ENCODE measurements at regions not wholly inside any gene's neighbourhood (a gene's known extent, or its start where the extent isn't known, plus 50 kb on each side); places are given as distances from the start of the nearest gene placed in this dataset.

GRCh38 chr20:6686171-6686570 is 81.3 kb upstream of the BMP2 start:
- Histone ChIP-seq H3K36me3 (ENCODE audit: control insufficient read depth in 2 of 2, insufficient read depth in 2 of 2, low read length in 1 of 2) (no peaks in the 10 kb centered on the region), H3K4me3 (no peak overlapping the region), H3K27ac (ENCODE audit: control insufficient read depth, insufficient read depth) (no peak overlapping the region), H3K4me1 (ENCODE audit: control insufficient read depth, insufficient read depth, low read length) (no peaks in the 10 kb centered on the region), H3K79me2 (ENCODE audit: control insufficient read depth, insufficient read depth, low read length) (no peaks in the 10 kb centered on the region), H4K20me1 (ENCODE audit: control insufficient read depth, insufficient read depth) (no peaks in the 10 kb centered on the region), H3K9ac (ENCODE audit: control insufficient read depth, insufficient read depth, low read length) (no peak overlapping the region), H3K27me3 (replicated peaks in 1 of 2; ENCODE audit: control insufficient read depth in 2 of 2, insufficient read depth in 2 of 2, low read length in 1 of 2) (no peaks in the 10 kb centered on the region), H3K9me3 (replicated peaks; ENCODE audit: control insufficient read depth, insufficient read depth, low read length) (no peaks in the 10 kb centered on the region), H3K4me2 (ENCODE audit: control insufficient read depth, insufficient read depth) (no peak overlapping the region), H2AFZ (ENCODE audit: control insufficient read depth, low read depth, low read length) (no peak overlapping the region)
- in situ Hi-C loops (cut with MboI) (no loop called here), intact Hi-C loops (cut with micrococcal nuclease; ENCODE audit: unreplicated experiment) (no loop called here)
- no peak for FAIRE-seq
- CTCF ChIA-PET, result no interaction called here
- peak; percentile 98 for ATAC-seq
- SMC1A ChIA-PET (ENCODE audit: uncharacterized antibody, unreplicated experiment), result interaction anchor here (1.4 to 1.6 kb wide), 2 partner anchors 25 to 80 kb away, joined by 3 to 4 read pairs; no protein-coding TSS in a partner anchor
- POLR2A ChIA-PET, result interaction anchor here (1.2 kb wide), 1 partner anchor 59 kb away, joined by 3 read pairs; no protein-coding TSS in a partner anchor
- DNase-seq (ENCODE audit: low read depth, low spot score), result no peak
- no TSS peak for BruUV-seq (replicated peaks)
- 0% methylated on average over 2 of the region's 2 CpGs for WGBS (ENCODE audit: insufficient coverage, insufficient replicate concordance, low lambda C conversion rate, missing lambda C conversion rate)
- RAD21 ChIA-PET (ENCODE audit: unreplicated experiment), result no interaction called here
- TF ChIP-seq USF1 (IDR thresholded peaks at IDR 0.05; ENCODE audit: borderline replicate concordance, extremely low read length, insufficient read depth, low read depth, low read length) (no peak), TCF3 (IDR thresholded peaks at IDR 0.05; ENCODE audit: borderline replicate concordance, insufficient read depth, low read depth, low read length) (no peak), SP1 (IDR thresholded peaks at IDR 0.05; ENCODE audit: low read depth, low read length) (no peak), BCL11A (IDR thresholded peaks at IDR 0.05; ENCODE audit: low read depth, low read length) (peak; percentile 15; the same call in 1 of the 2 replicates), GATAD2B (conservative IDR thresholded peaks at IDR 0.05; ENCODE audit: low read depth) (no peak), E2F8 (IDR thresholded peaks at IDR 0.05; ENCODE audit: low read depth, partially characterized antibody) (no peak), ESRRA (IDR thresholded peaks at IDR 0.05; ENCODE audit: low read length) (no peak), NBN (IDR thresholded peaks at IDR 0.05) (no peak), SPI1 (IDR thresholded peaks at IDR 0.05; ENCODE audit: borderline replicate concordance, insufficient read depth, low read depth, low read length) (peak; percentile 85; the same call in 1 of the 2 replicates), SMC3 (IDR thresholded peaks at IDR 0.05; ENCODE audit: borderline replicate concordance, low read length) (no peak), SUPT20H (IDR thresholded peaks at IDR 0.05; ENCODE audit: borderline replicate concordance, control insufficient read depth, low read depth, low read length) (no peak), NR2F1 (conservative IDR thresholded peaks at IDR 0.05) (no peak), IRF5 (IDR thresholded peaks at IDR 0.05; ENCODE audit: borderline replicate concordance) (no peak), IKZF1 (conservative IDR thresholded peaks at IDR 0.05) (peak; percentile 32; the same call in 1 of the 2 replicates), DPF2 (IDR thresholded peaks at IDR 0.05) (peak; percentile 51; the same call in 1 of the 2 replicates), CHD2 (IDR thresholded peaks at IDR 0.05; ENCODE audit: borderline replicate concordance, low read depth, low read length) (no peak), ATF7 (IDR thresholded peaks at IDR 0.05; ENCODE audit: low read depth) (peak; percentile 49; the same call in 1 of the 2 replicates), PKNOX1 (IDR thresholded peaks at IDR 0.05) (peak; percentile 33; the same call in 1 of the 2 replicates), WRNIP1 (IDR thresholded peaks at IDR 0.05; ENCODE audit: borderline replicate concordance, low read depth, low read length) (no peak), JUND (IDR thresholded peaks at IDR 0.05; ENCODE audit: low read depth, low read length) (no peak), IKZF2 (IDR thresholded peaks at IDR 0.05) (peak; percentile 64 to 77; a peak in 3 of 4 replicates)

All from GM12878 (cell line).